MM.1S (cell line): ENCODE measurements at regions not wholly inside any gene's neighbourhood (a gene's known extent, or its start where the extent isn't known, plus 50 kb on each side); places are given as distances from the start of the nearest gene placed in this dataset.

Experiments used
- DNase-seq: peaks from one replicate; pipeline ENCODE4 v3.0.0-alpha.2; 2015
- H2AFZ ChIP-seq: fragments of 300-600 bp; sonication (generic); 2 replicates; pipeline ENCODE4 v1.6.0; 2016; ENCODE audit warnings: antibody characterized with exemption, low read length
- H3F3A ChIP-seq: fragments of 300-600 bp; sonication (generic); 2 replicates; pipeline ENCODE4 v1.6.1; 2016; ENCODE audit warnings: mild to moderate bottlenecking, antibody characterized with exemption, low read length, moderate library complexity, mixed read lengths; ENCODE audit not compliant: insufficient read depth
- H3K27ac ChIP-seq: fragments of 300-600 bp; sonication (generic); 2 replicates; pipeline ENCODE4 v1.5.1; 2016; ENCODE audit warnings: mild to moderate bottlenecking, low read length
- H3K27me3 ChIP-seq: fragments of 300-600 bp; sonication (generic); replicated peaks from 2 replicates; pipeline ENCODE4 v1.6.0; 2016; ENCODE audit warnings: low read length; ENCODE audit not compliant: insufficient read depth
- H3K36me3 ChIP-seq: fragments of 300-600 bp; sonication (generic); replicated peaks from 2 replicates; pipeline ENCODE4 v1.6.1; 2016; ENCODE audit warnings: mild to moderate bottlenecking, low read length, mixed read lengths; ENCODE audit not compliant: insufficient read depth
- H3K4me1 ChIP-seq: fragments of 300-600 bp; sonication (generic); 2 replicates; pipeline ENCODE4 v1.6.1; 2016; ENCODE audit warnings: low read length, mixed read lengths
- H3K4me2 ChIP-seq: fragments of 300-600 bp; sonication (generic); 2 replicates; pipeline ENCODE4 v1.6.0; 2016; ENCODE audit warnings: low read depth, low read length
- H3K4me3 ChIP-seq: fragments of 300-600 bp; sonication (generic); 2 replicates; pipeline ENCODE4 v1.5.1; 2016; ENCODE audit warnings: low read length, mixed read lengths
- H3K79me2 ChIP-seq: fragments of 300-600 bp; sonication (generic); 2 replicates; pipeline ENCODE4 v1.6.1; 2016; ENCODE audit warnings: mixed run types, low read length, mixed read lengths
- H3K9ac ChIP-seq: fragments of 300-600 bp; sonication (generic); 2 replicates; pipeline ENCODE4 v1.6.1; 2016; ENCODE audit warnings: low read length, mixed read lengths
- H3K9me2 ChIP-seq: fragments of 300-600 bp; sonication (generic); replicated peaks from 2 replicates; pipeline ENCODE4 v1.6.1; 2016; ENCODE audit warnings: mild to moderate bottlenecking, low read length, mixed read lengths; ENCODE audit not compliant: insufficient read depth
- H3K9me3 ChIP-seq: fragments of 300-600 bp; sonication (generic); replicated peaks from 2 replicates; pipeline ENCODE4 v1.6.1; 2016; ENCODE audit warnings: mild to moderate bottlenecking, low read length, mixed read lengths; ENCODE audit not compliant: insufficient read depth
- H4K20me1 ChIP-seq: fragments of 300-600 bp; sonication (generic); 2 replicates; pipeline ENCODE4 v1.6.1; 2016; ENCODE audit warnings: mild to moderate bottlenecking, low read length, moderate library complexity, mixed read lengths; ENCODE audit not compliant: insufficient read depth
- CTCF ChIP-seq: fragments of 300-600 bp; sonication (generic); IDR thresholded peaks from 2 replicates; pipeline ENCODE4 v1.5.1; 2016; ENCODE audit warnings: antibody characterized with exemption, low read length, mixed read lengths
- EZH2 ChIP-seq: fragments of 300-600 bp; sonication (generic); optimal IDR thresholded peaks from 2 replicates; pipeline ENCODE3; 2017; ENCODE audit warnings: low read depth, mild to moderate bottlenecking, antibody characterized with exemption, low read length, mixed read lengths
- EZH2phosphoT487 ChIP-seq: fragments of 300-600 bp; sonication (generic); IDR thresholded peaks from 2 replicates; pipeline ENCODE4 v1.6.1; 2018; ENCODE audit warnings: antibody characterized with exemption, low read length

- H4K20me1 ChIP-seq: no peaks in the 10 kb centered on the region
- H3K27ac ChIP-seq: no peak overlapping the region
- H3K9me3 ChIP-seq: no peaks in the 10 kb centered on the region
- no peak overlapping the region for H2AFZ ChIP-seq
- no peaks in the 10 kb centered on the region for H3K9me2 ChIP-seq
- H3K9ac ChIP-seq: no peak overlapping the region
- H3F3A ChIP-seq: no peaks in the 10 kb centered on the region
- H3K4me3 ChIP-seq: no peak overlapping the region
- no peak overlapping the region for H3K4me2 ChIP-seq
- TF ChIP-seq EZH2 (no peak), CTCF (no peak), EZH2phosphoT487 (no peak)
- no peaks in the 10 kb centered on the region for H3K4me1 ChIP-seq
- H3K27me3 ChIP-seq: no peaks in the 10 kb centered on the region
- H3K79me2 ChIP-seq: no peaks in the 10 kb centered on the region
- H3K36me3 ChIP-seq: no peaks in the 10 kb centered on the region
- DNase-seq: no peak
These were observed 521.3 kb upstream of the SALL3 start for GRCh38 chr18:78458356-78458755.

GRCh38 chr18:78459668-78460067, 520.0 kb upstream of the SALL3 start:
- DNase-seq: no peak
- H3K27me3 ChIP-seq: no peaks in the 10 kb centered on the region
- no peaks in the 10 kb centered on the region for H3K4me1 ChIP-seq
- no peaks in the 10 kb centered on the region for H4K20me1 ChIP-seq
- H3K36me3 ChIP-seq: no peaks in the 10 kb centered on the region
- no peaks in the 10 kb centered on the region for H3K9me2 ChIP-seq
- H3F3A ChIP-seq: no peaks in the 10 kb centered on the region
- no peak overlapping the region for H3K27ac ChIP-seq
- no peak overlapping the region for H3K9ac ChIP-seq
- no peaks in the 10 kb centered on the region for H3K9me3 ChIP-seq
- TF ChIP-seq EZH2 (no peak), CTCF (no peak), EZH2phosphoT487 (no peak)
- no peaks in the 10 kb centered on the region for H3K79me2 ChIP-seq
- no peak overlapping the region for H3K4me2 ChIP-seq
- H2AFZ ChIP-seq: no peak overlapping the region
- no peak overlapping the region for H3K4me3 ChIP-seq

DNA sequence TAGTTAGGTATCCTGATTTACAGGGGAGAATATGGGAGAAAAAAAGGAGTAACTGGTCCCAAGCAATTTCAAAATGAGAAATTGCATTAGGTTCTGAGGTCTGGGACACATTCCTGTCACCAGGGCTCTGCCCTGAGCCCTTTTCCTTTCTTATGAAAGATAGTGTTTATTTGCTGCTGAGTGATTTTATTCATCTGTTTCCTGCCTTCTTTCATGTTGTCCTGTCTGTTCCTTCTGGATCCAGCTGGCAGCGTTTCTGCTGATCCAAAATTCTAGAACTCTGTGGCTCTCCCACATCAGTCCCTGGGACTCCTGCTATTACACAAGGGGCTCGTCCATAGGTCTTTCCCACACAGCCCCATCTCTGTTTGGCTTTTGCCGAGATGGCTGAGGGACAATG, 519.1 kb upstream of the SALL3 start:
- no peaks in the 10 kb centered on the region for H4K20me1 ChIP-seq
- no peak overlapping the region for H3K9ac ChIP-seq
- H3K27ac ChIP-seq: no peak overlapping the region
- no peaks in the 10 kb centered on the region for H3K4me1 ChIP-seq
- H3K9me3 ChIP-seq: no peaks in the 10 kb centered on the region
- no peak overlapping the region for H2AFZ ChIP-seq
- H3K27me3 ChIP-seq: no peaks in the 10 kb centered on the region
- H3K4me2 ChIP-seq: no peak overlapping the region
- H3K9me2 ChIP-seq: no peaks in the 10 kb centered on the region
- no peaks in the 10 kb centered on the region for H3K79me2 ChIP-seq
- H3K4me3 ChIP-seq: no peak overlapping the region
- DNase-seq: no peak
- no peaks in the 10 kb centered on the region for H3K36me3 ChIP-seq
- no peak for TF ChIP-seq EZH2phosphoT487
- H3F3A ChIP-seq: no peaks in the 10 kb centered on the region

- DNase-seq: no peak
- H3K9me3 ChIP-seq: no peaks in the 10 kb centered on the region
- H3K4me2 ChIP-seq: no peak overlapping the region
- H2AFZ ChIP-seq: no peak overlapping the region
- no peaks in the 10 kb centered on the region for H3F3A ChIP-seq
- H3K27me3 ChIP-seq: no peaks in the 10 kb centered on the region
- H4K20me1 ChIP-seq: no peaks in the 10 kb centered on the region
- no peak overlapping the region for H3K9ac ChIP-seq
- H3K9me2 ChIP-seq: no peaks in the 10 kb centered on the region
- no peaks in the 10 kb centered on the region for H3K36me3 ChIP-seq
- H3K79me2 ChIP-seq: no peaks in the 10 kb centered on the region
- TF ChIP-seq EZH2phosphoT487 (no peak), EZH2 (no peak), CTCF (no peak)
- H3K4me3 ChIP-seq: no peak overlapping the region
- no peak overlapping the region for H3K27ac ChIP-seq
- H3K4me1 ChIP-seq: no peaks in the 10 kb centered on the region
These were observed 506.1 kb upstream of the SALL3 start for GRCh38 chr18:78473563-78473962.
